HG02798 (cell line): ENCODE measurements at regions not wholly inside any gene's neighbourhood (a gene's known extent, or its start where the extent isn't known, plus 50 kb on each side); places are given as distances from the start of the nearest gene placed in this dataset.

Experiments
- ATAC-seq: cut with Tn5 transposase; IDR thresholded peaks from one replicate; pipeline ENCODE4 v1.9.1; 2021; ENCODE audit warnings: mild to moderate bottlenecking; ENCODE audit not compliant: unreplicated experiment, poor library complexity

DNA sequence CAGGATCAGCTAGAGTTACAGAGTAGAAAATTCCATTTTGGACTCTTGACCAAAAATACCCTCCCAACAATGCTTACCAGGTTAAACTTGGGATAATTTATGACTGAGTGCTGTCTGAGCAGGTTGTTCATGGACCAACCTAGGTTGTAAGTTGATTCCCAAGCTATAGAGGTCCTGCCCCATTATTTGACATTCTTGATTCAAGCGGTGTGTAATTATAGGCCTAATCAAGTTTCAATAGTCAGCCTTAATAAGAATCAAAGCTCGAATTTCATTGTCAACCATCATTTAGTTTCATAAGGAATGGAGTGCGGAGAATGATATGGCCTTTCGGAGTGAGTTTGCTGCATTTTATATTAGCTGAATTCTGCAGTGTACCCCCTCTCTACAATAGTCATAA lies 152.8 kb upstream of the FIGN start:
- ATAC-seq: no peak

GRCh38 chr2:163887182-163887581 lies 151.4 kb upstream of the FIGN start:
- no peak for ATAC-seq

DNA sequence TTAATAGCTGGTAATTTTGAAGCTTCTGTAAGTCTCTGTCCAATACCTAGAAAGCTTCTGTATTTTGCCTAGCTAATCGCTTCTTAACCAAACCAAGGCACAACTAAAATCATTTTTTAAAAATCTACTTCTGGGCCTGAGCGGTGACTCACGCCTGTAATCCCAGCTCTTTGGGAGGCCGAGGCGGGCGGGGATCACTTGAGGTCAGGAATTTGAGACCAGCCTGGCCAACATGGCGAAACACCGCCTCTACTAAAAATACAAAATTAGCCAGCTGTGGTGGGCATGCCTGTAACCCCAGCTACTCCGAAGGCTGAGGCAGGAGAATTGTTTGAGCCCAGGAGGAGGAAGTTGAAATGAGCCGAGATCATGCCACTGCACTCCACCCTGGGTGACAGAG lies 148.6 kb upstream of the FIGN start:
- no peak for ATAC-seq

GRCh38 chr2:163878718-163879117 lies 142.9 kb upstream of the FIGN start:
- ATAC-seq: peak; percentile 64

- no peak for ATAC-seq
These were observed 141.5 kb upstream of the FIGN start for GRCh38 chr2:163877316-163877715.

- ATAC-seq: no peak
These were observed 127.3 kb upstream of the FIGN start for GRCh38 chr2:163863073-163863472.

DNA sequence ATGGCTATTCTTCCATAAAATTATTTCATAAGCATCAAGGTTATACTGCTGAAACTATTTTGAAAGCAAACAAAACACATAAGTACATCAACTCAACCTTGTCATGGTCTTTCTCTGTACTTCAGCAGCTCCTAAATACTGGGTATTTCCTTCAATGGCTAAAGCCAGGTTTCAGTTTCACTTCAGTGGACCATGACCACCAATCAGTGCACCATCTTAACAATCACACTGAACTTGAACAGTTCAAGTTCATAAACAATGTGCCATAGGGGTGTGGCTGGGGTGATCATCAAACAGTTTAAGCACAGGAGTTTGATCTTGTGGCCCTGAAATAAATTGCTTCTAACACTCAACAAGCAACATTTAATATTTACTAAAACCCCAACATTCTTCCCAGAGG lies 124.1 kb upstream of the FIGN start:
- no peak for ATAC-seq

- no peak for ATAC-seq
These were observed 121.1 kb upstream of the FIGN start for GRCh38 chr2:163856941-163857340.

- ATAC-seq: no peak
These were observed 116.8 kb upstream of the FIGN start for GRCh38 chr2:163852616-163853015.

DNA sequence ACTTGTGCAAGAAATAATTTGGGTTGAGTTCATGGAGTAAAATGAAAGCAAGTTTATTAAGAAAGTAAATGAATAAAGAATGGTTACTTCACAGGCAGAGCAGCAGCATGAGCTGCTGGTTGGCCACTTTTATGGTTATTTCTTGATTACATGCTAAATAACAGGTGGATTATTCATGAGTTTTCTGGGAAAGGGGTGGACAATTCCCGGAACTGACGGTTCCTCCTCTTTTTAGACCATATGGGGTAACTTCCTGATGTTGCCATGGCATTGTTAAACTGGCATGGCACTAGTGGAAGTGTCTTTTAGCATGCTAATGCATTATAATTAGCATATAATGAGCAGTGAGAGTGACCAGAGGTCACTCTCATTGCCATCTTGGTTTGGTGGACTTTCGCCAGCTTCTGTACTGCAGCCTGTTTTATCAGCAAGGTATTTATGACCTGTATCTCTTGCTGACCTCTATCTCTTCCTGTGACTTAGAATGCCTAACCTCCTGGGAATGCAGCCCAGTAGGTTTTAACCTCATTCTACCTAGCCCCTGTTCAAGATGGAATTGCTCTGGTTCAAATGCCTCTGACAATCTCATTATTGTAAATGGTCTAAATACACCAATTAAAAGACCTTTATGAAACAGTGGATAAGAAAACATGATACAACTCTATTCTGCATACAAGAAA lies 114.1 kb upstream of the FIGN start:
- ATAC-seq: no peak

- ATAC-seq: no peak
These were observed 103.1 kb upstream of the FIGN start for GRCh38 chr2:163838890-163839289.

DNA sequence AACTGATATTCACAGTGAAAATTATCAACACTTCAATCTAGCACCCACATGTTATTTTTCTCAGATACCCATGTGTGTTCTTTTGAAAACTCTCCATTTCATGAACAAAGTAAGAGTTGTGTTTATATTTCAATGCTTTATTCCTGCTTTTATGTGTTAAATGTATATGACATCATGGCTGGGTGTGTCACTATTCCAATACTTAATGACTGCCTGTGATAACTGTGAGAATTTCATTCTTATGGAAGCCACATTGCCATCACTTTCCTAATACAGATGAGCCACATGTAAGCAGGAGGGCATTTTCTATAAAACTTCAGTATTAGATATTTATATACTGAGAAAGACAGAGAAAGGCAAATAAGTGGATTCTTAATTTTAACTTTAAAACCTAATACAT lies 100.4 kb upstream of the FIGN start:
- ATAC-seq: no peak

DNA sequence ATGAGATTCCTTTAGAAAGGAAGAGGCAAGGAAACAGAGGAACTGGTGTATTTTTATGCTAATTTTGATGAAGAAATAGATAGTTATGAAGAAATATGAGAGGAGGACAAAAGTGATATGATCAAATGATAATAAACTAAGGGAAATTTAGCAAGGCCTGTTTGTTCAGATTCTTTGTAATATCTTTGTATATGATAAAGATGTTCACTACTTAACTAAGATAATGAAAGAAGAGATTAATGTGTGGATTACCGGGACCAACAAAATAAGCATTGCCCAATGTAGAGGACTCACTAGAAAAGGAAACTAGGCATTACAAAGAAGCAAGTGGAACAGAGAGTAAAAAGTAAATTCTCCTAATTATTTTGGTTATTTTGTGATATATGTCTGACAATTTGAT lies 99.0 kb upstream of the FIGN start:
- ATAC-seq: no peak

DNA sequence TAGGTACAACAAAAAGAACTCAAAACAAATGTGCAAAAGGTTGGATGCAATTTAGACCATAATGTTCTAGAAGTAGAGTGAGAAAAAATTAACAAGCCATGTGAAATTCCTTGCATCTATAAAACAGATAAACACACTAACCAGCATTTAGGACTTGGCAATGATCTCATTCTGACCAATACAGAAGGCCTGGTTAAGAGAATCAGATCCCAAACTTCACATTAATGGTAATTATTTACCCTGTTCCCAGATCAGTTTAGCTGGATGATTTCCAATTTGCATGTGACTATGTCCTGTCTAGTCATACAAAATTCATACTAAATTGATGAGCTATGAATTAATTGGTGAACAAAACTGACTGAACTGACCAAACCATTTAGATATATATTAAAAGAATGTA lies 98.4 kb upstream of the FIGN start:
- no peak for ATAC-seq

GRCh38 chr2:163828771-163829170 lies 93.0 kb upstream of the FIGN start:
- no peak for ATAC-seq

GRCh38 chr2:163822033-163822432 lies 86.2 kb upstream of the FIGN start:
- no peak for ATAC-seq

- no peak for ATAC-seq
These were observed 77.2 kb upstream of the FIGN start for GRCh38 chr2:163812926-163813520.

DNA sequence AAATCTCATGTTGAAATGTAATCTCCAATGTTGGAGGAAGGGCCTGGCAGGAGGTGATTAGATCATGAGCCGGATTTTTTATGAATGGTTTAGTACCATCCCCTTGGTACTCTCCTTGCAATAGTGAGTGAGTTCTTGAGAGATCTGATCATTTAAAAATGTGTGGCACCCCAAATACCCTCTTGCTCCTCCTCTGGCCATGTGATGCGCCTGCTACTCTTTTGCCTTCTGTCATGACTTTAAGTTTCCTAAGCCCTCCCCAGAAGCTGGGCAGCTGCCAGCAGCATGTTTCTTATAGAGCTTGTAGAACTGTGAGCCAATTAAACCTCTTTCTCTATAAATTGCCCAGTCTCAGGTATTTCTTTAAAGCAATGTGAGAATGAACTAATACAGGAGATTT lies 72.6 kb upstream of the FIGN start:
- no peak for ATAC-seq

DNA sequence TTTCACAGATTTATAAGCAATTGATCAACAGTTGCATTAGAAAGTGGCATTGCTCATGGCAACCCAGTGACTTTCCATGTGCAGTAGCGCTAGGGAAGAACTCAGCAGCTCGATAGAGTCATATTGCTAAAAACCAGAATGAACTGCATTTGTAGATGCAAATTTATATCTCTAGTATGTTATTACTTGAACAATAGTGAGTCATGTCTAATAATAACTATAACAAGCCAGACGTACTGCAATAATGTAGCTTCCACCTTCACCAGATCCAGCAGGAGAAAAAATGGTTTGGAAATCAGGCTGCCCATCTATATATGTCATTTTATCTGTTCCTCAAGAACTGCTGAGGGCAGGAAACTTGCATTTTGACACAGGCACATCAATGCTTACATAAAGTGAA lies 66.5 kb upstream of the FIGN start:
- ATAC-seq: no peak

DNA sequence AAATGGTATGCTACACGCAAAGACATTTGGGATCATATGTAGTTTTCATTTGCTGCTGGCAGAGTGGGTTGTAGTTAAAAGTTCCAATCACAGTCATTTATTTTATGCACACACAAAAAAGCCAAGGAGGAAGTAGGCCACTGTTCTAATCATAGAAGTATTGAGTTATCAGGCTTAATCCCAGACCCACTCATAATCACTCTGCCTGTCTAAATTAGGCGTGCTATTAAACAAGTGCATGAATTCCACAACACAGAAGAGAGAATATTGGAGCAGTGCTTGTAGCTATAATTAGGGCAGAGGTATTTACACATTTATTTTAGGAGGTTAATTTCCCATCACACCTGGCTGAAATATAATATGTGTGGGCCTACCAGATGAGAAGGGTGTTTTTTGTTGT lies 65.7 kb upstream of the FIGN start:
- no peak for ATAC-seq

GRCh38 chr2:163800951-163801381 lies 65.2 kb upstream of the FIGN start:
- no peak for ATAC-seq

- ATAC-seq: no peak
These were observed 64.0 kb upstream of the FIGN start for GRCh38 chr2:163799807-163800206.
